Bronchial epithelial cell (primary cell): ENCODE measurements at regions not wholly inside any gene's neighbourhood (a gene's known extent, or its start where the extent isn't known, plus 50 kb on each side); places are given as distances from the start of the nearest gene placed in this dataset.

Source experiments
- DNase-seq: peaks from one replicate; pipeline ENCODE4 v3.0.0-alpha.2; 2010; ENCODE audit warnings: low read depth
- FAIRE-seq: peaks from 2 replicates; lab custom pipeline; 2011; peaks lifted over from hg19 to GRCh38; lab: Jason Lieb, UNC
- H3K27me3 ChIP-seq: 2 replicates; pipeline ENCODE4 v1.5.1; 2011; ENCODE audit warnings: low read length; ENCODE audit not compliant: control insufficient read depth, insufficient read depth
- H3K36me3 ChIP-seq: 2 replicates; pipeline ENCODE4 v1.5.1; 2011; ENCODE audit warnings: low read length; ENCODE audit not compliant: control insufficient read depth, insufficient read depth
- H3K4me3 ChIP-seq: 2 replicates; pipeline ENCODE4 v1.5.1; 2011; ENCODE audit warnings: mild to moderate bottlenecking, low read depth, low read length, control low read depth
- TF ChIP-seq, protein P1 (sequence below): IDR thresholded peaks from 2 replicates; pipeline ENCODE4 v1.5.1; 2011; ENCODE audit warnings: mild to moderate bottlenecking, moderate library complexity, low read length, control low read depth, inconsistent platforms; ENCODE audit not compliant: insufficient read depth, severe bottlenecking

DNA sequence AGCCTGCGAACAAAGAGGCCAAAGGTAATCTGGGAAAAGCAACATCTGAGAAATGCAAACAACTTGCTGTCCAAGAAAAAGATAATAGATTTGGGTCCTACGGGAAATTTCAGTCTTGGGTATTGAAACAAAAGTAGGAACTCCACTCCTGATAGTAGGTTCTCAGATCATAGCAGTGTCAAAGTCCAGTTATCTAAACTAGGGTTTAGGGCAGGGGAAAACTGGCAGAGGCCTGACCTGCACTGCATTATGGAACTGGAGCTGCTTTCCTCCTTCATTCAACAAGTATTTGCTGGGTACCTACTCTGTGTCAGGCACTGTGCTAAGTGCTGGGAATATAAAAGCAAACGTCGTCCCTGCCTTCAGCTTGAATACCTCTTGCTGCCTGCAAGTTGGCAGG lies 60.7 kb upstream of the NGF start:
- Histone ChIP-seq H3K36me3 (no peaks in the 10 kb centered on the region), H3K27me3 (no peaks in the 10 kb centered on the region), H3K4me3 (no peak overlapping the region)
- TF ChIP-seq, protein P1, sequence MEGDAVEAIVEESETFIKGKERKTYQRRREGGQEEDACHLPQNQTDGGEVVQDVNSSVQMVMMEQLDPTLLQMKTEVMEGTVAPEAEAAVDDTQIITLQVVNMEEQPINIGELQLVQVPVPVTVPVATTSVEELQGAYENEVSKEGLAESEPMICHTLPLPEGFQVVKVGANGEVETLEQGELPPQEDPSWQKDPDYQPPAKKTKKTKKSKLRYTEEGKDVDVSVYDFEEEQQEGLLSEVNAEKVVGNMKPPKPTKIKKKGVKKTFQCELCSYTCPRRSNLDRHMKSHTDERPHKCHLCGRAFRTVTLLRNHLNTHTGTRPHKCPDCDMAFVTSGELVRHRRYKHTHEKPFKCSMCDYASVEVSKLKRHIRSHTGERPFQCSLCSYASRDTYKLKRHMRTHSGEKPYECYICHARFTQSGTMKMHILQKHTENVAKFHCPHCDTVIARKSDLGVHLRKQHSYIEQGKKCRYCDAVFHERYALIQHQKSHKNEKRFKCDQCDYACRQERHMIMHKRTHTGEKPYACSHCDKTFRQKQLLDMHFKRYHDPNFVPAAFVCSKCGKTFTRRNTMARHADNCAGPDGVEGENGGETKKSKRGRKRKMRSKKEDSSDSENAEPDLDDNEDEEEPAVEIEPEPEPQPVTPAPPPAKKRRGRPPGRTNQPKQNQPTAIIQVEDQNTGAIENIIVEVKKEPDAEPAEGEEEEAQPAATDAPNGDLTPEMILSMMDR: no peak
- FAIRE-seq (no peak), DNase-seq (no peak)
